Endothelial cell of umbilical vein (primary cell): ENCODE measurements at regions not wholly inside any gene's neighbourhood (a gene's known extent, or its start where the extent isn't known, plus 50 kb on each side); places are given as distances from the start of the nearest gene placed in this dataset.

Experiments
- CTCF ChIP-seq, 2 donors: IDR thresholded peaks; 1 replicate in 1 of 2; 2 replicates in 1 of 2; pipeline ENCODE4 v1.5.1; 2011; ENCODE audit warnings: low read length in 2 of 2, mild to moderate bottlenecking in 2 of 2, moderate library complexity in 2 of 2, control low read depth in 1 of 2, inconsistent platforms in 1 of 2, low read depth in 1 of 2; ENCODE audit not compliant: insufficient read depth in 1 of 2; ENCODE audit errors: extremely low read depth in 1 of 2
- EZH2 ChIP-seq: IDR thresholded peaks from 2 replicates; pipeline ENCODE4 v1.6.1; 2012; ENCODE audit warnings: borderline replicate concordance, low read depth, mild to moderate bottlenecking, moderate library complexity, low read length, inconsistent platforms; ENCODE audit not compliant: severe bottlenecking
- FOS ChIP-seq: IDR thresholded peaks from 2 replicates; pipeline ENCODE4 v1.6.1; 2011; ENCODE audit warnings: mild to moderate bottlenecking, low read length, moderate library complexity, borderline replicate concordance; ENCODE audit not compliant: insufficient read depth
- GATA2 ChIP-seq: IDR thresholded peaks from 2 replicates; pipeline ENCODE4 v1.7.0; 2011; ENCODE audit warnings: low read depth, mild to moderate bottlenecking, moderate library complexity, mixed read lengths, low read length; ENCODE audit not compliant: insufficient read length, insufficient read depth
- JUN ChIP-seq: IDR thresholded peaks from 2 replicates; pipeline ENCODE4 v1.6.1; 2011; ENCODE audit warnings: borderline replicate concordance, low read depth; ENCODE audit not compliant: insufficient read length, insufficient read depth
- MAX ChIP-seq: IDR thresholded peaks from 2 replicates; pipeline ENCODE4 v1.6.1; 2011; ENCODE audit not compliant: insufficient read depth, insufficient read length
- MYC ChIP-seq: IDR thresholded peaks from one replicate; pipeline ENCODE4 v1.6.1; 2011; ENCODE audit warnings: mild to moderate bottlenecking, low read depth, low read length
- POLR2A ChIP-seq: IDR thresholded peaks from 2 replicates; pipeline ENCODE4 v1.6.1; 2012; ENCODE audit warnings: low read depth, mild to moderate bottlenecking, control low read depth, low read length
- POLR2AphosphoS5 ChIP-seq: IDR thresholded peaks from 2 replicates; pipeline ENCODE4 v1.6.1; 2012; ENCODE audit warnings: low read depth, mild to moderate bottlenecking, control low read depth, low read length, moderate library complexity; ENCODE audit not compliant: insufficient read depth

- TF ChIP-seq CTCF (IDR thresholded peaks at IDR 0.05; ENCODE audit: extremely low read depth in 1 of 2, insufficient read depth in 1 of 2, low read depth in 1 of 2, low read length in 2 of 2), result no peak
- TF ChIP-seq MYC, result no peak
- TF ChIP-seq EZH2, result no peak
- TF ChIP-seq POLR2A, result no peak
- no peak for TF ChIP-seq POLR2AphosphoS5
- no peak for TF ChIP-seq GATA2
- TF ChIP-seq MAX, result no peak
- no peak for TF ChIP-seq FOS
- TF ChIP-seq JUN, result no peak
Measured at GRCh38 chr6:168232989-168233874, 86.3 kb downstream of the DACT2 start.
